GM10266 (cell line): ENCODE measurements at regions not wholly inside any gene's neighbourhood (a gene's known extent, or its start where the extent isn't known, plus 50 kb on each side); places are given as distances from the start of the nearest gene placed in this dataset.

Experiments
- DNase-seq: peaks from one replicate; pipeline ENCODE4 v3.0.0; 2012; ENCODE audit errors: extremely low spot score
- TF ChIP-seq, protein P1 (sequence below): IDR thresholded peaks from 2 replicates; pipeline ENCODE4 v1.5.1; 2012; ENCODE audit warnings: mild to moderate bottlenecking, low read depth; ENCODE audit not compliant: control insufficient read depth, insufficient read depth; ENCODE audit errors: missing control alignments

DNA sequence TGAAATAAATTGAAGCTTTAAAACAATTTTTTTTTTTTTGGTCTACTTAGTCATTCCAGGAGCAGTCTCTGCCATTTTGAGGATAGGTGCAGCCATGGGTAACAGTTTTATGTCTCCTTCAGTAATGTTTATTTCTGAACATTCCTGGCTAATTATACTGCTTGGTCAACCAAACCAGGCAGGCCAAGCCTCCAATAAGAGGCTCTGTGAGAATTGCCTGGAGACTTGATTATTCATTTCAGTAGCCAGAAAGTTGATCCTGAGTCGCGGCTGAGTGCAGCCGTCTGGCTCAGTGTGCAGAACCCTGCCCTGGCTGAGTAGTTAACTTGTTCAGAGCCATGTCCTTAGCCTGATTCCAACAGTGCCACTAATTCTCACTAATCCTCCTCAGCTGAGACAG lies 364.0 kb upstream of the FAT3 start:
- TF ChIP-seq, protein P1, sequence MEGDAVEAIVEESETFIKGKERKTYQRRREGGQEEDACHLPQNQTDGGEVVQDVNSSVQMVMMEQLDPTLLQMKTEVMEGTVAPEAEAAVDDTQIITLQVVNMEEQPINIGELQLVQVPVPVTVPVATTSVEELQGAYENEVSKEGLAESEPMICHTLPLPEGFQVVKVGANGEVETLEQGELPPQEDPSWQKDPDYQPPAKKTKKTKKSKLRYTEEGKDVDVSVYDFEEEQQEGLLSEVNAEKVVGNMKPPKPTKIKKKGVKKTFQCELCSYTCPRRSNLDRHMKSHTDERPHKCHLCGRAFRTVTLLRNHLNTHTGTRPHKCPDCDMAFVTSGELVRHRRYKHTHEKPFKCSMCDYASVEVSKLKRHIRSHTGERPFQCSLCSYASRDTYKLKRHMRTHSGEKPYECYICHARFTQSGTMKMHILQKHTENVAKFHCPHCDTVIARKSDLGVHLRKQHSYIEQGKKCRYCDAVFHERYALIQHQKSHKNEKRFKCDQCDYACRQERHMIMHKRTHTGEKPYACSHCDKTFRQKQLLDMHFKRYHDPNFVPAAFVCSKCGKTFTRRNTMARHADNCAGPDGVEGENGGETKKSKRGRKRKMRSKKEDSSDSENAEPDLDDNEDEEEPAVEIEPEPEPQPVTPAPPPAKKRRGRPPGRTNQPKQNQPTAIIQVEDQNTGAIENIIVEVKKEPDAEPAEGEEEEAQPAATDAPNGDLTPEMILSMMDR = no peak
- DNase-seq = no peak

DNA sequence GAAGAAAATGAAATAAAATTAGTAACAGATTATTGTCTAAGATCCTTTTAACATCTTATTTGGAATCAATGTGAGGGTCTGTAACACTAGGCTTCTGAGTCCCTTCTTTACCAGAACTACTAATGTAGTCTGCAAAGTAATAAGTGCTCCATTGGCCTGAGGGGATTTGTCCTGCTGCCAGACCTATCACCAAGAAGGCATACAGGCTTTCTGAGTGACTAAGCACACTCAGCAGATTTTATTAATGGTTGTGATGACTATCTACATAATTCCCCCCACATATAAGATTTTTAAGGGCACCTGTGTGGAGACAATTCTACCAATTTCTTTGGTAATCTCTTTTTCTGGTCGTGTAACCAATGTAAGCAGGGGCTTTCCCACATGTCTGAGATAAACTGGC lies 365.0 kb upstream of the FAT3 start:
- DNase-seq = no peak
- TF ChIP-seq, protein P1 = no peak

DNA sequence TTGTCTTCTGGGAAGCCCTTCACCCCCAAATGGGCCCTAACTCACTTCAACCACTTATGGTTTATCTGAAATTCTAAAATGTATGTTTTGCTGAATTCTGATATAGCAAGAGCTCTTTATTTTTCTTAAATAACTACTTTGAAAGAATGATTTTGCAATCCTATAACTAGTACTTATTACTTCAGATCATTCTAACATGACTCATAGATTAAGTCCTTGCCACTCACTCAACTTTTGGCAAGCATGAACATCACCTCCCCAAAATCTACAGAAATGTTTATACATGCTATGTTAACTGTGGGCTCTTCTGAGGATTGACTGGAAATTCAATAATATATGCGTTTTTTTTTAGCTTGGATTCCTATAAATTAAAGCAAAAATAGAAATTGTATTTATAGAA lies 367.4 kb upstream of the FAT3 start:
- TF ChIP-seq, protein P1 = no peak
- no peak for DNase-seq

DNA sequence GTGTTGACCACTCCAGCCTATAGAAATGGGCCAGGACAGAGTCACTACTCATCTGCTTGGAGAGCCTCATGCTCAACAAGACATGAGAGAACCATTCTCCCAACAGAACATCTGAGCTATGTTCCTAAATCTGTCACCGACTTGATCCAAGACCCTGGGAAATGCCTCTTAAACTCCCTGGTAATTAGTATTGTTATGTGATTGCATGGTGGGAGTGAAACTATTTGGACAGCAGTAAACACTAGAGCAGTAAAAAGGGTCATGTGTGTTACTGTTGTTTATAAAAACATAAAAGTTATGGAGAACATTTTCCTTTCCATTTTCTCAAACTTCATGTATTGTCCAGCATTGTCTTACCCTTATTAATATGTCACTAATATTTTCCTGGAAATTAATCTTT lies 369.8 kb upstream of the FAT3 start:
- TF ChIP-seq, protein P1 = no peak
- no peak for DNase-seq

DNA sequence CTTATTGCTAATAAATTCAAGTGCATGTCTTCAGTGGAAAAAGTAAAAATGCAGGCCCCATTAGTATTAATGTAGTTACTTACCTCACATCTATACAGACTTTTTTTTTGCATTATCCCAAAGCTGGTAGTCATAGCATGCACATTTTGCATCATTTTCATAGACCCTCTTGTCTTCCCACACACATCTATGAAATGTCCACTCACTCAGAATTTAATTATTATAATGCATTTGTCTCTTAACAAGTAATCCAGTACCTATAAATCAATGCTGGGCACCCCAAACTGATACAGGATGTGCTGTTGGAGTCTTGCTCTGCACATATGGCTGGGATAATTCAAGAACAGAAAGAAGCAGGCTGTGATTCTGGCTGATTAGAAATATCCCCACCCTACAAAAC lies 370.4 kb upstream of the FAT3 start:
- DNase-seq = no peak
- TF ChIP-seq, protein P1 = no peak

DNA sequence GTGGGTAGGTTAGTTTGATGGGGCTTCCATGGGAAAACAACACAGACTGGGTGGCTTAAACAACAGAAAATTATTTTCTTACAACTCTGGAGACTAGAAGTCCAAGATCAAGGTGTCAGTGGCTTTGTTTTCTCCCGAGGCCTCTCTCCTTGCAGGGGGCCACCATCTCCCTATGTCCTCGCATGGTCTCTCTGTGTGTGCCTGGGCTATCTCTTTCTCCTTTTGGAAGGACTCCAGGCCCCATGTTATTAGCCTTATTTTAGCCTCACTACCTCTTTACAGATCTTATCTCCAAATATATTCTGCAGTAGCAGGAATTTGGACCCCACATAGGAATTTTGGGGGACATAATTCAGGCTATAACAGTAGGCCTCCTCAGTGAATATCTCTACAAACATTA lies 372.7 kb upstream of the FAT3 start:
- DNase-seq = no peak
- TF ChIP-seq, protein P1 = no peak

DNA sequence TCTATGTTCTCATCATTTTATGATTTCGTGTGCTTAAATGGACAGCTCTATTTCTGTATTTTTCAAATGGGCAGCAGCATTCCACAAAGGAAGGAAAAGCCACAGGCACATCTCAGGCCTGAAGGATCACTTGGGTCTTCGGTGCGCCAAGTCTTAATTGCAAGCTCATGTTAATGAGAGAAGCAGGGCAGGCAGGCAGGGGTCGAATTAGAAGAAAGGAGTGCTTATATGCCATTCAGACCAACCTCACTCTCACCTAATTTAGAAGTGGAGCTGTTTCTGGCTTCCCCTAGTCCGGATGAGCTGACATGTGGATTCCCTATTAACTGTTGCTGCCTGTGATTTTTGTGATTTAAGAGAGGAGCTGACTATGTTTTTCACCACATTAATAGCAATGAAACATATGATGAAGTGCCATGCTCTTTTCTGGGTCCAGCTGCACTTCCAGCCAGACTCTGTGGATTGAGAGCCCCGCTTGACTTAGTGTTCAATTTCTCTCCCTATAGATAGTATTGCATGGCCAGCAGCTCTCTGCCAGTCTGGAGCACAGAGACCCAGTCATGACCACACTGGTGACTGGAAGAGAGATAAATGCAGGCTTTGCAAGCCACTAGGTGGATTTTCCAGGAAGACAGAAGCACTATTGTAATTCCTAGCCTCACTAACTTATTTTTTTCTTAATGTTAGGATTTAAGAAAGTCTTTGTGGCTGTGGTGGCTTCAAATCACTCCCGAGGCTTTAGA lies 373.9 kb upstream of the FAT3 start:
- TF ChIP-seq, protein P1 = no peak
- no peak for DNase-seq
